HG03175 (cell line): ENCODE measurements at regions not wholly inside any gene's neighbourhood (a gene's known extent, or its start where the extent isn't known, plus 50 kb on each side); places are given as distances from the start of the nearest gene placed in this dataset.
"Not testable (repeated sequence)": the region's sequence is repeated elsewhere in the genome, so short reads cannot be mapped to it uniquely, and the experiment has no call there.

Source experiments
- ATAC-seq: cut with Tn5 transposase; IDR thresholded peaks from one replicate; pipeline ENCODE4 v1.9.1; 2021; ENCODE audit warnings: mild to moderate bottlenecking, moderate library complexity; ENCODE audit not compliant: unreplicated experiment

- ATAC-seq, result no peak
Observed at GRCh38 chr3:39651993-39652739, 157.2 kb upstream of the MYRIP start.

- ATAC-seq, result not testable (repeated sequence)
Observed at GRCh38 chr3:39655718-39656117, 153.7 kb upstream of the MYRIP start.

DNA sequence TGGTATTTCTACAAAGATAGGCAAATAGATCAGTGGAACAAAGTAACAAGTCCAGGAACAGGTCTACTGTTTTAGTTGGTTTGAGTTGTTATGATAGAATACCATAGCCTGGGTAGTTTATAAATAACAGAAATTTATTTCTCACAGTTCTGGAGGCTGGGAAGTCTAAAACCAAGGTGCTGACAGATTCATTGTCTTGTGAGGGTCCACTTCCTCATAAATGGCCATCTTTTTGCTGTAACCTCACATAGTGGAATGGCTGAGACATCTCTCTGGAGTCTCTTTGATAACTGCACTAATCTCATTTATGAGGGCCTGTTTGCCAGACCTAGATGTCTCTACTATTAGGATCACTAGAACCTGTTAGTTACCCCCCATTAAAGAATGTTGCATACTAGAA is 152.3 kb upstream of the MYRIP start:
- no peak for ATAC-seq

DNA sequence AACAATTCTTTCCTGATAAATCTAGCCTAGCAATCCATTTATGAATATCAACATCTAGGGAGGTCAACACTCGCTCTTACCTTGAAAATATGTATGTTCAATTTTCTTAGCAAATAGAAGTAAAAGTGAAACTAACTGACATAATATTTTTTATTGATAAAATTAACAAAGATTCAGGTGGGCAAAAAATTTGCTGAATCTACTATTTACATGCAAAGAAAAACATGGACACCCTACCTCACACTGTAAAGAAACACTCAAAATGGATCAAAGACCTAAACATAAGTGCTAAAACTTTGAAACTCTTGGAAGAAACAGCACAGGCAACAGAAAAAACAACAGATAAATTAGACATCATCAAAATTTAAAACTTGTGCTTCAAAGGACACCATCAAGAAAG is 151.6 kb upstream of the MYRIP start:
- no peak for ATAC-seq

GRCh38 chr3:39664931-39665330 is 144.5 kb upstream of the MYRIP start:
- no peak for ATAC-seq

DNA sequence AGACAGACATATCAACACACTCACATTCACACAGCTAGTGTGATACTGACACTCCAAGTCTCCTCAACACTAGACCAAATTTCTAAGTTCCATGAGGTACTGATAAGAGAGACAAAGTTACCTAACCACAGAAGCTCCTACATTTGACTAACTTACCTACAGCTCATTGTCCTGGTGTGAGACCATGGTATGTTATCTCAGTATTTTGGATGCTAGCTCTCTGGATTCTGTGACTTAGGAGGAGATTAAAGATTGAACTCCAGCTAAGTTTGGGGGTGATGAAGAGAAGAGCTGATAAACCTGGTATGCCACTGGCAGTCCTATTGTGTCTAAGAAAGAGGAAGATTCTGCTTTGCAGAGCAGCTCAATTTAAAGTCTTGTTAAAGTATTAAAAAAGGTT is 144.0 kb upstream of the MYRIP start:
- no peak for ATAC-seq

GRCh38 chr3:39668420-39668819 is 141.0 kb upstream of the MYRIP start:
- ATAC-seq, result peak; percentile 74

DNA sequence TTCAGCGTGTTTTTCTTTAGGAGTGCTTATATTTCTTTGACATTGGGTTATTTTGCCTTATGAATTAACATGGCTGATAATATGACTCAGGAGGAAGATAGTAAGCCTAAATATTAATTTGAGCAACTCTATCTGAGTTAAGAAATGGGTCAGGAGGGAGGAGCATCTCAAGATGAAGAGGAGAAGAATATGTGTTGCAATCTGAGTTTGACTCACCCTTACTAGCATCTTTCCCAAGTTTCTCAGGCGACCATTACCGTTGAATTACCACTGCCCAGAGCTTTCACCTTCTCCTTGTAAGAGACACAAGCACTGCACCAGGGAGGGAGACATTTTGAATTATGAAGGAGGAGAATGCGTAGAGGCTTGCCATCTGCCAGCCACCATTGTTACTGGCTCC is 138.3 kb upstream of the MYRIP start:
- no peak for ATAC-seq

GRCh38 chr3:39671600-39671999 is 137.8 kb upstream of the MYRIP start:
- ATAC-seq, result no peak

GRCh38 chr3:39705351-39705900 is 104.0 kb upstream of the MYRIP start:
- no peak for ATAC-seq

DNA sequence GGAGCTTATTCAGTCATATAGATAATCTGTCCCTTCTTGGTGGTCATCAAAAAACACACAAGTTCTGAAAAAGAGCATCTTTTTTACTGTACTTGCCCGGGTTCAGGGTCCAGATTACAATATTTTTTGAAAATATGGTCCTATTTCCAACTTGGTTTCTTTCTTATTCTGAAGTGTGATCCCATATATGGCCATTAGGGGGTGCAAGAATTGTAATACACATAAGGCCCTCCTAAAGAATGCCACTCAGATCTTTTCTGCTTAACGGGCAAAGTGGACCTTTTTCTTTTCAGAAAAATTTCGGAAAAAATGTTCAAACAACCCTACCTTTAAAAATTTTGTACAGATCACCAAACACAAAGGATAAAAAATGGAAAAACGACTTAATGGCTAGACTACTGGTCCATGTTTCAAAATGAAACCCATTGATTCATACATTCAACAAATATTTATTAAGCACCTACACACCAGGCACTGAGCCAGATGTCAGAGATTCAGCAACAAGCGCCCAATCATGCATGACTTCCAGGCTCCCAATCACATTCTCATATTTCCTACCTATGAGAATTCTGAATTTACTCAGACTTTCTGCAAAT is 102.0 kb upstream of the MYRIP start:
- ATAC-seq, result peak; percentile 76

- ATAC-seq, result no peak
Observed at GRCh38 chr3:39712413-39713048, 96.9 kb upstream of the MYRIP start.

GRCh38 chr3:39713341-39713740 is 96.1 kb upstream of the MYRIP start:
- not testable (repeated sequence) for ATAC-seq

DNA sequence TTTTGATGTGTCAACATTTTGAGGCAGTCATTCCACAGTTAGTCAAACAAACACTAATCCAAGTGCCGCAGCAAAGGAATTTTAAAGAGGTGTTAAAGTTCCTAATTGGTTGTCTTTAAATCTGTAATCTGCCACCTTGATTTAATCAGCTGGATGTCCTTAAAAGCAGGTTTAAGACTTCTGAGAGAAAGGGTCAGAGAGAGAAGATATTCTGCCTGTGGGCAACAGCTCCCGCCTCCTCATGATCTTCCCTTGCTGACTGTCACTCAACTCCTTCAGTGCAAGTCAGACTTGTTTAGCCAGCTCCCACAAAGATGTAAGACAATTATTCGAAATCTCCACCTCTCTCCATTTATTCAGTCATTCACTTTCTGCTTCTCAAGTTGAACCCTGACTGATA is 92.6 kb upstream of the MYRIP start:
- no peak for ATAC-seq

- no peak for ATAC-seq
Observed at GRCh38 chr3:39718674-39719595, 90.5 kb upstream of the MYRIP start.

DNA sequence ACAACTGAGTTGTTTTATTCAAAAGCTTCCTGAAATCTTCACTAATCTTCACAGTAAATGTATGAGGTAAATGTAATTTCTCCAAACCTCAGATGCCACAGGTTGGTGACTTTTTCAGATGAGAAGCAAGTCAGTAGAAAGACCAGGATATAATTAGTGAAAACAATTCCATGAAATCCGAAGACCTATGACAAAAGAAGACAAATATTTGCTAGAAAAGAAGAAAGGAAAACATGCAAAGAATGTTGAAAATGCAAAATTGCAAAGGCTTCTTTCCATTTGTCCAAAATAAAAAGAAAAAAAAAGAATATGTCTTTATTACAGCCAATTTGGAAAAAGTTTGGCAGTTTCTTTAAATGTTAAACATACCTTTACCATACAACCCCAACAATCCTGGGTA is 88.3 kb upstream of the MYRIP start:
- ATAC-seq, result no peak

DNA sequence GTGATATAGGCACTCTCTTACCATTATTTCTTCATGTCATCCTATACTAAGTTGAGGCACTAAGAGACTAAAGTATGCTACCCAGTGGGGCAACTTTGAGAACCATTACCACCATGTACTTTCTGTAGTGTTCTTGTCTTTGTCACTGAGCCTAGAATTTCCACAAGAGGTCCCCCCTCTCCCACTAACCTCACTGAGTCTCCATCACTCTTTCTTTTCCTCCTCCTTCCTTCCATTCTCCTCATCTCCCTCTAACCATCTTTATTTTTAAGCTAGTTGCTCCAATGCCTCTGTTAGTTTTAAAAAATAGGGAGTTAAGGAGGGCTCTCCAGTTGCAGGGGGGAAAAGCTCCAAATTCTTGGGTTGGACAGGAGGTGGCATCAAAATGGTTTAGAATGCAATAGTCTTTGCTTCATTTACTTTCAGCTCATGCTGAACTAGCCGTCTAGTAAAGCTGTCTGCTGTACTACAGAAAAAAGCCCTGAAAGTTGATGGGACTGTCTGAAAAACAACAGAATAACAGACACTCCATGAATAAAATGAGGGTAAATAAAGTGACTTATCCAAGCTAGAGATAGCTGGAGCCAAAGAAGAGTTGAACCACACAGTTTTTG is 85.1 kb upstream of the MYRIP start:
- ATAC-seq, result no peak

DNA sequence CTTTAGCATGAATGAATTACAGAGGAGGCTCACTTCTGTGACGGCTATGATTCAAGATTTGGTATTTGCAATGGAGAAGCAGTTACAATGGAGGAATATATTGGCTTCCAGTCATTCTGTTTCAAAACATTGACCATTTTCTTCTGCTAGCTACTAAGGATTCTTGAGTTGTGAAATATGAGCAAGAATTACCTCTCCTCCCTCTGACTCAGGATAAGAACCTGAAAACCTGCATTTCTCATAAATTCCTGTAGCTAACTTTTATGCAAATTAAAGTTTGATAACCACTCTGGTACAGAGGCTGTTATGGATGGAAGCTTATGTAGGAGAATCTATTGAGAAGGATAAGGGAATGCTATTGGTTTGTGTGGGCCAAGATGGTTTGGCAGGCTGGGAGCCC is 84.1 kb upstream of the MYRIP start:
- no peak for ATAC-seq

DNA sequence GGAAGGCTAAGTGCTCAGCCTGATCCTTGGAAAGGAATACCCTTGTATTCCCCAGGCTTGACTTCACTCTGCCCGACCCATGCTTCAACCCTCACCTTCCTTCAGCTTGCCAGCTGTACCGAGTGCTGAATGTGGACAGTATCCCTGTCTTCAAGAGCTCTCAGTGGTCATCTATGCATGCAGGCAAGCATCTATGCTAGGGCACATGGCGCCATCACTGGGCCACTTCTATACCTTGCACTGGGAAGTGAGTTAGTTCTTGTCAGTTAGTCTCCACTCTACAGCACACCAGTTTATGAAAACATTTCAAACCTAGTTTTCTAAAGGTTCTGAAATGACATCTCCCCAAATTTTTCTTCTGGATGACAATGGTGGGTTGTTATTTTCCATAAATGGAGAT is 82.0 kb upstream of the MYRIP start:
- ATAC-seq, result no peak

- no peak for ATAC-seq
Observed at GRCh38 chr3:39733804-39734203, 75.6 kb upstream of the MYRIP start.

- not testable (repeated sequence) for ATAC-seq
Observed at GRCh38 chr3:39739658-39740057, 69.8 kb upstream of the MYRIP start.
